OCI-LY7 (cell line): ENCODE measurements at regions not wholly inside any gene's neighbourhood (a gene's known extent, or its start where the extent isn't known, plus 50 kb on each side); places are given as distances from the start of the nearest gene placed in this dataset.

Experiments
- BruUV-seq: library from RNA; stranded (reverse); fragments of 400-500 nt; replicated peaks from 2 replicates; lab custom pipeline; 2021; lab: Mats Ljungman, UMichigan
- CTCF ChIA-PET: fragments of 300-600 bp; sonication (Branson Sonifier 250); formaldehyde crosslinking; loops from one replicate; lab custom pipeline; 2022; ENCODE audit warnings: antibody characterized with exemption; ENCODE audit not compliant: unreplicated experiment; lab: Charles Lee
- POLR2A ChIA-PET: fragments of 300-600 bp; sonication (Branson Sonifier 250); formaldehyde crosslinking; loops from one replicate; lab custom pipeline; 2022; ENCODE audit warnings: antibody characterized with exemption; lab: Charles Lee
- DNase-seq: peaks from one replicate; pipeline ENCODE4 v3.0.0-alpha.2; 2015; ENCODE audit warnings: low spot score
- H2AFZ ChIP-seq: fragments of 200-600 bp; sonication (generic), shearing (Covaris generic); 2 replicates; pipeline ENCODE4 v1.6.1; 2014; ENCODE audit warnings: mild to moderate bottlenecking, antibody characterized with exemption, low read length, moderate library complexity
- H3K27ac ChIP-seq: fragments of 200-600 bp; sonication (generic); 2 replicates; pipeline ENCODE4 v1.5.1; 2014; ENCODE audit warnings: mixed run types, low read depth, mild to moderate bottlenecking, moderate library complexity, low read length, inconsistent platforms; ENCODE audit not compliant: poor library complexity, severe bottlenecking
- H3K36me3 ChIP-seq: fragments of 200-600 bp; sonication (generic); 2 replicates; pipeline ENCODE4 v1.6.1; 2014; ENCODE audit warnings: mild to moderate bottlenecking, antibody characterized with exemption, low read length, moderate library complexity, mixed read lengths; ENCODE audit not compliant: insufficient read depth
- H3K4me1 ChIP-seq: fragments of 200-600 bp; sonication (generic); 2 replicates; pipeline ENCODE4 v1.5.1; 2014; ENCODE audit warnings: mild to moderate bottlenecking, low read length; ENCODE audit not compliant: insufficient read depth, poor library complexity, severe bottlenecking
- H3K4me2 ChIP-seq: fragments of 200-600 bp; sonication (generic); 2 replicates; pipeline ENCODE4 v1.6.1; 2014; ENCODE audit warnings: mild to moderate bottlenecking, low read length
- H3K4me3 ChIP-seq: fragments of 200-600 bp; sonication (generic); 2 replicates; pipeline ENCODE4 v1.5.1; 2014; ENCODE audit warnings: mild to moderate bottlenecking, low read depth, low read length; ENCODE audit not compliant: poor library complexity, severe bottlenecking
- H3K79me2 ChIP-seq: fragments of 200-600 bp; sonication (generic); 2 replicates; pipeline ENCODE4 v1.6.1; 2016; ENCODE audit warnings: low read depth, mild to moderate bottlenecking, low read length, moderate library complexity, mixed read lengths; ENCODE audit not compliant: insufficient read depth
- H3K9me2 ChIP-seq: fragments of 200-600 bp; sonication (generic); 2 replicates; pipeline ENCODE4 v1.6.1; 2016; ENCODE audit warnings: mild to moderate bottlenecking, low read length, mixed read lengths; ENCODE audit not compliant: insufficient read depth
- H3K9me3 ChIP-seq: fragments of 200-600 bp; sonication (generic); 2 replicates; pipeline ENCODE4 v1.6.1; 2014; ENCODE audit warnings: mild to moderate bottlenecking, mixed run types, low read length, mixed read lengths
- H4K20me1 ChIP-seq: fragments of 200-600 bp; sonication (generic); 2 replicates; pipeline ENCODE4 v1.6.1; 2014; ENCODE audit warnings: mild to moderate bottlenecking, antibody characterized with exemption, low read length, moderate library complexity, mixed read lengths; ENCODE audit not compliant: insufficient read depth
- EZH2phosphoT487 ChIP-seq: fragments of 200-600 bp; sonication (generic); IDR thresholded peaks from 2 replicates; pipeline ENCODE4 v1.6.1; 2018; ENCODE audit warnings: low read depth, borderline replicate concordance, mild to moderate bottlenecking, mixed run types, antibody characterized with exemption, low read length, moderate library complexity, mixed read lengths
- intact Hi-C: fragments of 100-400 bp; cut with micrococcal nuclease; formaldehyde crosslinking; loops from one replicate; pipeline ENCODE4 v1.10.0; 2022; ENCODE audit not compliant: unreplicated experiment
- TF ChIP-seq, protein P1 (sequence below): fragments of 200-600 bp; sonication (generic); conservative IDR thresholded peaks from 2 replicates; pipeline ENCODE4 v1.5.1; 2014; ENCODE audit warnings: mild to moderate bottlenecking, antibody characterized with exemption, low read length, moderate library complexity, mixed read lengths

DNA sequence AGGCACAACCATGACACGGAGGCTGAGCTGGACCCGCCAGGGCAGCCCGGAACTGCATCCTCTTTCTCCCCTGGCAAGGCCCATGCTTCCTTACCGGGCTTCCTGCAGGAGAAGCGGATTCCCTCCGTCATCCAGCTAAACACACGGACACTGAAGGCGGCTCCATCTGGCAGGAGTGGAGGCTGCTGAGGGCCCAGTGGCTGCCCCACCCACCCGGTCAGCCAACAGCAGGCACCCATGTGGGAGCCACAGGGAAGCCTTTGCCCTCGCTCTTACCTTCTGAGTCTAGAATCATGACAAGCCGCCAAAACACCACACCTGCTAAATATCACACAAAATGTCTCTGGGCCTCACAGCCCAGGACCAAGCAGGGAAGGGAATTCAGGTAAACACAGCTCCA, 321.6 kb upstream of the RNF32 start:
- BruUV-seq: no TSS peak

DNA sequence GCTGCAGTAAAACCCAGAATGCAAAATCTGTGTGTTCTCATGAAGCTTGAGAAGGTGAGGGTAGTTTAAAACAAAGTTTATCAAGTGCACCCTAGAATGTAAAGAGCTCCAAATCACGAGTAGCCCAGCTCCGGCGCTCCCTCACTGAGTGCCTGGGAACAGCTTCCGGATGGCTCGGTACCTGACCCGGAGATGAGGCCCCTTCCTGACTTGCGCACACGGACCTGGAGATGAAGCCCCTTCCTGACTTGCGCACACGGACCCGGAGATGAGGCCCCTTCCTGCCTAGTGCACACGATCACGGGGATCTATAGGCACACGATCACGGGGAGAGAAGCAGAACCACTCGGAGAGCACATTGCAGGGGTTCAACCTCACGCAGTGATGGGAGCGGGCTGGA, 322.1 kb upstream of the RNF32 start:
- intact Hi-C loops: no loop called here
- Histone ChIP-seq H3K4me2 (no peak overlapping the region), H4K20me1 (no peaks in the 10 kb centered on the region), H3K4me1 (no peaks in the 10 kb centered on the region), H3K9me3 (peaks cover 7% of the 10 kb centered on the region; the same call in 1 of the 2 replicates), H3K9me2 (no peaks in the 10 kb centered on the region), H3K79me2 (no peaks in the 10 kb centered on the region), H3K36me3 (no peaks in the 10 kb centered on the region), H3K4me3 (no peak overlapping the region), H2AFZ (no peak overlapping the region), H3K27ac (no peak overlapping the region)
- TF ChIP-seq EZH2phosphoT487: no peak
- TF ChIP-seq, protein P1, sequence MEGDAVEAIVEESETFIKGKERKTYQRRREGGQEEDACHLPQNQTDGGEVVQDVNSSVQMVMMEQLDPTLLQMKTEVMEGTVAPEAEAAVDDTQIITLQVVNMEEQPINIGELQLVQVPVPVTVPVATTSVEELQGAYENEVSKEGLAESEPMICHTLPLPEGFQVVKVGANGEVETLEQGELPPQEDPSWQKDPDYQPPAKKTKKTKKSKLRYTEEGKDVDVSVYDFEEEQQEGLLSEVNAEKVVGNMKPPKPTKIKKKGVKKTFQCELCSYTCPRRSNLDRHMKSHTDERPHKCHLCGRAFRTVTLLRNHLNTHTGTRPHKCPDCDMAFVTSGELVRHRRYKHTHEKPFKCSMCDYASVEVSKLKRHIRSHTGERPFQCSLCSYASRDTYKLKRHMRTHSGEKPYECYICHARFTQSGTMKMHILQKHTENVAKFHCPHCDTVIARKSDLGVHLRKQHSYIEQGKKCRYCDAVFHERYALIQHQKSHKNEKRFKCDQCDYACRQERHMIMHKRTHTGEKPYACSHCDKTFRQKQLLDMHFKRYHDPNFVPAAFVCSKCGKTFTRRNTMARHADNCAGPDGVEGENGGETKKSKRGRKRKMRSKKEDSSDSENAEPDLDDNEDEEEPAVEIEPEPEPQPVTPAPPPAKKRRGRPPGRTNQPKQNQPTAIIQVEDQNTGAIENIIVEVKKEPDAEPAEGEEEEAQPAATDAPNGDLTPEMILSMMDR: no peak
- no TSS peak for BruUV-seq
- ChIA-PET POLR2A (no interaction called here), CTCF (no interaction called here)
- DNase-seq: no peak

More for the DNA sequence above, 321.6 kb upstream of the RNF32 start:
- TF ChIP-seq, protein P1: no peak
- TF ChIP-seq EZH2phosphoT487: no peak
- CTCF ChIA-PET: no interaction called here
- no peak overlapping the region for H3K27ac ChIP-seq
- H3K9me3 ChIP-seq: peaks cover 7% of the 10 kb centered on the region; the same call in 1 of the 2 replicates
- H3K36me3 ChIP-seq: no peaks in the 10 kb centered on the region
- intact Hi-C loops: no loop called here
- H3K4me1 ChIP-seq: no peaks in the 10 kb centered on the region
- no peaks in the 10 kb centered on the region for H3K79me2 ChIP-seq
- no peak for DNase-seq
- H3K4me3 ChIP-seq: no peak overlapping the region
- POLR2A ChIA-PET: no interaction called here
- H4K20me1 ChIP-seq: no peaks in the 10 kb centered on the region
- H3K4me2 ChIP-seq: no peak overlapping the region
- H2AFZ ChIP-seq: no peak overlapping the region
- no peaks in the 10 kb centered on the region for H3K9me2 ChIP-seq

DNA sequence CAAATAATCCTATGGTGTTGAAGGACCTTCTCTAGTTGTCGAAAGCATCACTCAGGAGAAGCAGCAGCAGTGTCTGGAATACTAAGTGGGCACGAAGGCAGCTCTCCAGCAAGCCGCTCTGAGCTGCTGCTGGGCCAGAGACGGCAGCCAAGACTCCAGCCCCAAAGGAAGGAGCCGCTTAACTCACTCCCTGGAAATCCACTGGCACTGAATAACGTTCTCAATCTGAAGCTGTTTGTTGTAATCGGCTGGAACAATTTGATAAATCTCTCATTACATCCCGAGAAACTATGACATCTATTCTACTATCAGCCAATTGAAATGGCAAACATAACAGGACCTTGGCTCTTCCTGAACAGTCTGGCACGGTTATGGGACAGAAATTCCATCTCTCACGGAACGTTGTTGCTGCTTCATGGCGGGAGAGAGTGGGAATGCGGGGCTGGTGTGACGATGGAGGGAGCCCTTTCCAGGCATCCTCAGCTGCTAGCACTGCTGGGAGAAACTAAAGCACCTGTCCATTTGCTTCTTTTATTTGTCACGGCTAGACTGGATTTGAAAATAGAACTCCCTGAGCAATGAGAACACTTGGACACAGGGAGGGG, 331.5 kb upstream of the RNF32 start:
- ChIA-PET CTCF (no interaction called here), POLR2A (no interaction called here)
- no peak for DNase-seq
- TF ChIP-seq EZH2phosphoT487: no peak
- TF ChIP-seq, protein P1: no peak
- BruUV-seq: no TSS peak
- Histone ChIP-seq H4K20me1 (no peaks in the 10 kb centered on the region), H3K9me3 (no peaks in the 10 kb centered on the region), H3K27ac (no peak overlapping the region), H3K36me3 (no peaks in the 10 kb centered on the region), H3K9me2 (no peaks in the 10 kb centered on the region), H3K4me3 (no peak overlapping the region), H3K4me1 (no peaks in the 10 kb centered on the region), H3K4me2 (no peak overlapping the region), H3K79me2 (no peaks in the 10 kb centered on the region), H2AFZ (no peak overlapping the region)
- intact Hi-C loops: no loop called here
